HG02840 (cell line): ENCODE measurements at regions not wholly inside any gene's neighbourhood (a gene's known extent, or its start where the extent isn't known, plus 50 kb on each side); places are given as distances from the start of the nearest gene placed in this dataset.

Experiments
- ATAC-seq: cut with Tn5 transposase; IDR thresholded peaks from one replicate; pipeline ENCODE4 v1.9.1; 2021; ENCODE audit warnings: mild to moderate bottlenecking, moderate library complexity, moderate number of reproducible peaks; ENCODE audit not compliant: unreplicated experiment, low FRiP score

DNA sequence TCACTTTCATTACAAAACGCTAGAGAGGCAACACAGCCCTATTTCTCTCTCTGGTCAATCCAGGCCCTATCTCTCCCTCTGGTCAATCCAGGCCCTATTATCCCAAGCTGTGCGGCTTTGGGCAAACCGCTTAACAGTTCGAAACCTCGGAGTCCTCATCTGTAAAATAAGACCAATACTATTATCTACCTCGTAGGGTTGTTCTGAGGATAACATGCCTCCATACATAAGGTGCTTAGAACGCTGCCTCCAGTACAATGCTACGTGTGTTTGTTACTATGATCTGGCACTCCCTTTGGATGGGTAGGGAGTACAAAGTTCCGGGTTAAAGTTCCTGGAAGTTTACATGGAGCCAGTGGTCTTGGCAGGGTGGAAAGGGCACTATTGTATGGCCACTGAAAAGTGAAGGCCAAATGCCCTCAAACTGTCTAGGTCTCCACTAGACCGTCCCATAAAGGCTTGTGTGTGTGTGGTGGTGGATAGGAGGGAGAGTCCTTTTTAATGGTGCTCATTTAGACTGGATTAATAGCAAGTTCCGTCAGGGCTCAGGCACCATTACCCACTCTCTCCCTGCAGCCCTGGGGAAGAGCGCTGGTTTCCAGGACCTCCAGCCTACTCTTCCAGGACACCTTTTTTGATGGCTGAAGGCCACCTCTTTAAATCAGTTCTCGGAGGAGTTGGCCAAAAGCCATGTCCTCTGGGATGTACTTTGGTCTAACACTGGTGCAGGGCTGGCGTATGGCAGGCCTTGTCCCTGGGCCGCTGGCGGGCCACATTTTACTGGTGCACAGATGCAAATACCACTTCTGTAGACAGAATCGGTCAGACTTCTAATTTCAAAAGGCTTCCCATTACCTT lies 75.6 kb upstream of the BCOR start:
- ATAC-seq: no peak

DNA sequence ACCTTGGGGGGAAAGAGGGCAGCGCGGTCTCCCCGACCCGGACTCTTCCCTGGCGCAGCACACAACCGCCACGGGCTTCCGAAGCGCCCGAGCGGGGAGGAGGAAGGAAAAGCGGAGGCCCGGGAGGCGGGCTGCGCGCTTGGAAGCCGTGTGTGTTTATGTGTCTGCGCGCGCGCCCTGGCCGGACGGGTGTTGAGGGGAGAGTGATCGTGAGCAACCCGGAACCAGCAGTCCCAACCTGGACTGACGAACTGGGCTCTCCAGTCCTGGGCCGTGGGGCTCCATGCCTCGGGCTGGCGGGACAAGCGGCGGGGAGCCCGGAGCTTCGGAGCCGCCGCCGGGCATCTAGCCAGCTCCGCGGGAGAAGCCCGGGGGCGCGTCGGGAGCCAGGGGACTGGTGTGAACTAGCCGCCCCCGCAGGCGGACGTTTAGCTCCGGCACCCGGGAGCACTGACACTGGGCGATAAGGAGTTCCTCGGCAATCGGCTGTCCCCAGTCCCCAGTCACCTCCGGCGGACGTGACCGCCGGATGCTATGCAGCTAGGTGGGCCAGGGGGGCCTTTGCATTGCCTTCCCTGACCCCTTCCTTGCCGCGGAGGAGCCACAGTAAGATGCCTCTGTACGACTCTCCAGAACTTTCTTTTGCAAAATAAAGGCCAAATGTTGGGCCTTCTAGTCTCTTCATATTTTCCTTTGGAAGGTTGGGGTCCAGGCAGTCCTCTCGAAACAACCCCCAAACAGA lies 74.8 kb upstream of the BCOR start:
- ATAC-seq: no peak

DNA sequence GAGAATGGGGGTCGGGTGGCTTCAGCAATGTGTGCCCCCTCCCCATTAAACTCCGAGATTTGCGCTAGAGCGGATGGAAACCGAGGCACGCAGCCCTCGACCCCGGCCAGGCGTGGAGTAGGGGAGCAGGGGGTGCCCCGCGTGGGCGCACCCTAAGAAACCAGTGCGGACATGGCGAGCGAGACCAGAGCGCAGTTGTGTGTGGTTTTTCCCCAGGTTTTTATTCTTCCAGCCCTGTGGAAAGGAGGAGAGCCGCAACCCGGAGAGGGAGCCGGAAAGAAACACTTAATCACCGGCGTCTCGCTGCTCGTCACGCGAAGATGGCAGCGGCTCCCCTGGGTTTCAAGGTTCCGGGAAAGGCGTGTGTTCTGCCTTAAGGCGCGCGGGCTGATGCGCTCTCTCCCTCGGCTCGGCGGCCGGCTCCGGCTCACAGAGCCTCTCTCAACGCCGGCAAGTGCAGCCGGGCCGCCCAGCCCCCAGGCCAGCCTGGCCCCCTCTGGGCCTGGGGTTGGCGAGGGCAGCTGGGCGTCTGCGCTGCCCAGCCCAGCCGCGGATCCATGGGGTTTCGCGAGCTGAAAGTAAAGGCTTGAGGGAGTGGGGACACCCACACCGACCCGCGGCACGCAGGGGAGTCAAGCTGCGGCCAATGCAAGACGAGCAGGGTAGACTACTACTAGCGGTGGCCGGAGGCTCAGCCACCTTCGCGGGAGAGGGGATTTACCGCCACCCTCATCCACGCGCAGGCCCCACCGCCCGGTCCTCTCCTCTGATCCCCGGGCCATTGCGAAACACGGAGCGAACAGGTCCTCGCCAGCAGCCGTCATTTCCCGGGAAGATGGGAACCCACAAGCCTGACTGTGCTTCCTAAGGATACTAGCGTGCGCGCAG lies 74.0 kb upstream of the BCOR start:
- no peak for ATAC-seq

DNA sequence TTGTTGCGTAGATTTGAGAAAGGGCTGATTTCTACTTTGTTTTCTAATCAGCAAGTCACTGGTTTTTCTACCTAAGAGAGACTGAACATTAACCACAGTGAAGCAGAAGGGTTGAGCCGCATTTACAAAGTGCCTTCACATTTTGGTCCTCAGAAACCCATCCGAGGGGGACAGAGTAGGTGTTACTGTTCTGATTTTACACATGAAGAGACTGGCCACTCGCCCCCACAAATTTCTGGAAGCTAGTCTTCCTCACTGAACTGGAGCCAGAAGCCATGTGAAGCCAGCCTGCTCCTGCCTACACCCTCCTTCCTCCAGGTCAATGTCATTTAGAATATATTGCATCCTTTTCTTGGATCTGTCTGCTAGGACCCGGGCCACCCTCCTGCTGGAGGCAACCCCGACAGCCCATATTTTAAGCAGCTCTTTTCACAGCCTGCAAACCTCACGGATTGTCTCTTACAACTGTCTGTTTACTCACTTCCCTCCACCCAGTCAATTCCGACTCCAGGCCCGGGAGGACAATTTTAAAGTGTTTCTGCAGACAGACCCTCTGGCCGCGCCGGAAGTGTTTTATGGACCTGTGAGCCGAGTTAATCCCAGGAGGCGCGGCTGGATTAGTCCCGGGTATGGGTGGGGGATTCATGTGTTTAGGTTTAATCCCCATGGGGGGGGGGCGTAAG lies 73.2 kb upstream of the BCOR start:
- no peak for ATAC-seq

DNA sequence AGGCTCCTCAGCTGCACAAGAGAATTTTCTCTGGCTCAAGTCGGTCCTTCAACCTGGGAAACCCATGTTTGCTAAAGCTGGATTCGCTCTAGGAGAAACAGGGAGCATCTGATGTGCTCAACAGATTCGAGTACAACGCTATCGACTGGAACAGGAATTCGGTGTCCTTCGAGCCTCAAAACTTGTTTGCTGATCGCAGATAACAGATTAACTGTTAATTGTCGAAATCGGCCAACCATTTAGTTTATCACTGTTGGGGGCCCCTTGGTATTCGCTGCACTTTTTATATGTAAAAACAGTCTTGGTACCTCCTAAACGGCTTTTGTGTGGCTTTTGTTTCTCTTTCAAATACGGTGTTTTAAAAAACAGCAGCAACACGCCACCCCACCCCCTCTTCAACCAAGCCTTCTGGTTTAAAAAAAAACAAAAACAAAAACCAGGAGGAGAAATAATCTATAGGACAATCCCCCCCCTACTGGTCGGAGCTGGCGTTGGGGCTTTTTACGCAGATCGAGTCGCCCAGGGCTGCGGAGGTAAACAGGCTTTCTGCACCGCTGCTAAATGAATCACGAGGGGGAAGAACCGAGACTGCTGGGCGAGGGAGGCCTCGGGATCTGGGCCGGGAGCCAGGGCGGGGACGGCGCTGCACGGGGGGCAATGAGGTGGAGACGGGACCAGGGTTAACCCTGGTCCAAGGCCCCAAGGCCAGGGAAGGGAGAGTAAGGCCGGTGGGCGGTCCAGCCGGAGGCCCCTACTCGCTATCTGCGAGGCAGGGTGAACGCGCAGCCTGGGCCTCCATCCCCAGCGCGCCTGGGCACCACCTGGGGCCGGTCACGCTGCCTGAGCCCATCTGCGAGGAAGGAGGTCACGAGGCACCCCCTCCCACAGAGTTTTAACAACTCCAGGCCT lies 71.7 kb upstream of the BCOR start:
- ATAC-seq: no peak

DNA sequence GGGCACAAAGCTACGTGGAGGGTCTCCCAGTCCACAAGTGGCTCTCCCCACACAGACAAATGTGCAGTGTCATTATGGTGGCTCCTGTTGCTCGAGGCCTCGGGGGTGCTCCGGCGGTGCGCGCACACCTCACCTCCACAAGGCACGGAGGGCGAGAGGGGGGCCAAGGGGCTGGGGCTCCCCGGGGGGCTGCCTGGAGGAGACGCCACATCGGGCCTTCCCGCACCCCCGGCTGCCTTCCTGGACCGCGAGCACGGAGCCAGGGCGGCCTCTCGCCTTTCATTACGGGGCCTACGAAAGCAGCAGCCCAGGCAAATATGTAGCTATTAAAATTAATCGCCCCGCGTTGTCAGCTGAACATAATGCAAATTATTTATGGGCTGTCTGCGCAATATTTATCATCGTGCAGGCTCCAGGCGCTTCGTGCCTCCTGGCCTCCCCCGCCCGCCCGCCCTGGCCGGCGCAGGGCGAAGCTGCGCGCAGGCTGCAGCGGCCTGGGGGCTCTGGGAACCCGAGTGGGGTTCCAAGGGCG lies 70.8 kb upstream of the BCOR start:
- no peak for ATAC-seq

DNA sequence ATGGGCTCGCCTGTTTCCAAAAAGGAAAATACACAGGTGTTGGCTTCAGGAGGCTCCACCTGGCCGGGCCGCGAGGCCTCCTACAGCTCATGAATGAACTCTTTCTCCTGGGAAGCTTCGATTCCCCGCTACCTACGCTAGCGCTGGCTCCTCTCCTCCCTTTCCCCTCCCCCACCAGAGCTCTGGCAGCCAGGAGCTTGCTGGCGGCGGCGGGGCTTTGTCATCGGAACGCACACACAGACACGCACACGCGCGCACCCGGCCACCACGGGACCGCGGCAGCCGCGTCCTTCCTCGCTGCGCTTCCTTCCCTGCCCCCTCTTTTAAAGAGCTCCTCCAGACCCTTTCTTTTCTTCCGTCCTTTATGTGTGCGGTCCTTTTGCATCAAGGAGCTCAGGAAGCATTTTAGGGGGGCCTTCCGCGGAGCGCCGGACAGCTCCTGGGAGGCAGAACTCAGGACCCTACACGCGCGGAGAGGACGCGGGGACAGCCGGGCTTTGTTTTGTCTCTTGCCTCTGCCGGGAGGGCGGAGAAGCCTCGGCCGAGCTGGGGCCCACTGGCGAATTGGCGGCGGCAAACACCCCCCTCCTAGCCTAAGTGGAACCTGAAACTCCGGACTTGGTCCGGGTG lies 70.2 kb upstream of the BCOR start:
- no peak for ATAC-seq

DNA sequence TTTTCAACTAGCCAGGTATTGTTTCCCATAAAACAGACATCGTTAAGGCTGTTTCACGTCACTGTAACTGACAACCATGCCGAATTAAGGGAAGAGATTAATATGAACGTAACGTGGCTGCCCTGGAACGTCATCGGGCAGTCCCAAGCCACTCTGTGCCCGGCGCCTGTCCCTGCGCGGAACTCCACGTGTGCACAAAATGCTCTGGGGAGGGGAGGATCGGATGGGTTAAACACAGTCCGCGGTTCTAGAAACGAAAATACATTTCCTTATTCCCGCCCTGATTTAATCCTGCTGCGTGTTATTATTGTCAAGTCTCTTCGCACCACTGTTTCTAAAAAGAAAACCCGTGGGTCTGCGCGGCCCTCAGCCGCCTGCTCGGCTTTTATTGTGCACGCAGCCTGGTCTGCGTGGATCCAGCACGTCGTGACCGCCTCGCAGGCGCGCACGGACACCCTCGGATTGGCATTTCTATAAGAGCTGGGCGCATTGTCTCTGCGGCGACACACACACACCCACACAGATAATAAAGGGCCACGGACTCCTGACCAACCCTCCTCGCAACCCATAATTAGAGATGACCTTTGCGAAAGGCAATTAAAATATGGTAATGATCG lies 69.6 kb upstream of the BCOR start:
- ATAC-seq: no peak

DNA sequence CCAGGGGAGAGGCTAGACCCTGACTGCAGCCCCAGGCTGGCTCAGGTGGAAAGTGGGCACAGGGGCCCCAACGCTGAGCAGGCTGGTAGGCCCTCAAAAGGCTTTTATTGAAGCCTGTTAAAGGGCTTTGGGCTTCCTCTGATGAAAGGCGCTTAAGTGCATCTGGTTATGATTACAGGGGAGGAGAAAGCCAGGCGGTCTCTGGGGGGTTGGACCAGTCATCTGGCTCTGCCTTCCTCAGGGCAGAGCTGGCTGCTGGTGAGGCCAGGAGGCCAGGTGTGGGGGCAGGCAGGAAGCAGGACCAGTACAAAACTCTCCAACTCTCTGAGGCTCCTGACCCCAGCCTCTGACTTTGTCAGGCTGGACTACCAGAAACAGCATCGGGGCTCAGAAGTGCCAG lies 68.8 kb upstream of the BCOR start:
- no peak for ATAC-seq

DNA sequence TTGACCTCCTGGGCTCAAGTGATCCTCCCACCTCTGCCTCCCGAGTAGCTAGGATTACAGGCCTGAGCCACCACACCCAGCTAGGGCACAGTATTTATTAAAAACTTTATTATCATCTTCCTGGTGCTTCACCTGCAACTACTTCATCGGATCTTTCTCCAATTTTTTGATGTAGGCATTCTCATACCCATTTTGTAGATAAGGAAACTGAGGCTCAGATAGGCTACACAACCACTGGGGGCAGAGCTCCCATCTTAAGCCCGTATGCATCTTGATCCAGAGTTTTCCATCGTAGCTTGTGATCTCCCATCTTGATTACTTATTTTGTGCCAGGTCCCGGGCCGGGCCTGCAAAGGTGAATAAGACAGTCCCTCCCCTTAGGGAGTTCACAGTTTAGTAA lies 68.1 kb upstream of the BCOR start:
- ATAC-seq: no peak

DNA sequence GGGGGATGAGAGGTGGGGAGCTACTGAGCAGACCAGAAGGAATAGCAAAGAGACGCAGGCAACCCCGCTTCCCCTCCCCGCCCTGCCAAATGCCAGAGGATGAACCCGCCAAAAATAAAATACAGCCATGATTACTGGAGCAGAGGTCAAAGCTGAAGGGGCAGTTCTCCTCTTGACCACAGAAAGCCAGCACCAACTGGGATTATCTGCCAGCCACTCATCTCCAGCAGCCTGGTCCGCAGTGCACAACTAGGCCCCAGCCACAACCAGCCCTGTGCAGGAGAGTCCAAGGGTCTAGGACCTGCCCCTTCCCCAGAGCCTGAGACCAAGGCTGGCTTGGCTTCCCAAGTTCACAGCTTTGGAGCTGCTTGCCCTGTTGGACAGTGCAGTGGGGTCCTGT lies 67.4 kb upstream of the BCOR start:
- ATAC-seq: no peak

DNA sequence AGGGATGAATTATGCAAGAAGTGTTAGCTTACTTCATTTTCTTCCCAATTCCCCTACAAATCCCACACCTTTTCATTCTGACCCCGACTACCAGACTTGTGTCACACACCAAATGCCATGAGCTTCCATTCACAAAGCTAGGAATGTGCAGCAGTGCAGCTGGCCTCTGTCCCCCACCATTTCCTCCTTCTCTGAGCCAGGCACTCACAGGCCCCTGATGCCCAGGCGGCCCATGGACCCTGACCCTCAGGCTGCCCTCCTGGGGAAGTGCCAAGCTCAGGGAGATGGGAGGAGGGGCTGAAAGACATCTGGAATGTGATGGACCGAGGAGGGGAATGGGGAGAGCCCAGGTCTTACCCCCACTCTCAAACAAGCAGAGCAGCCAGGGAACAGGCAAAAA lies 67.0 kb upstream of the BCOR start:
- no peak for ATAC-seq

DNA sequence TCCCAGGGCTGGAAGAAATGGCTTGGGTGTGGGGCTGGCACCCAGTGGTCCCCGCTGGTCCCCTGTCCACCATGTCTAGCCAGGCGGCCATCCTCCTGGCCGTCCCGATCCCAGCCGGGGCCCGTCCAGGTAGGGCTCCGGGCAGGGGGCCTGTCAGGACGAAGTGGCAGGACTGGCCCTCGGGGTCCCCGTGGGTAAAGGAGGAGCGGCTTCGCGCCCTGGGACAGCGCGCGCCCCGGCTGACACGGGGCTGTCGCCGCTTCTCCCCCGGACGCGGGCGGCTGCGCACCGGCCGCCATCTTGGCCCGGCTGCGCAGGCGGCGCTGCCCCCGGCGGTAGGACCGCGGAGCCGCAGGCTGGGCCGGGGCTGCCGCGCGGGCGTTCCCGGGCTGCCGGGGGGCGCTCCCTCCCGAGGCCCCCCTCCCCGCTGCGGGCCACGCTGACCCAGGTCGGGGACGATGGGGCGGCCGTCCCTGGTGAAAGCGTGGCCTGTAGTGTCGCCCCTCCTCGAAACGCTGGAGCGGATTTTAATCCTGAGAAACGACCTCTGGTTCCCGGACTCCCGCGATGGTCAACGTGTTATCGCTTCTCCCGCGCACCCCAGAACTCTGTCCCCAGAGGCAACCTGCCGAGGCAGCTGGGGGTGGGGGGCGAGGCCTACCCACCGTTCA lies 60.4 kb upstream of the BCOR start:
- ATAC-seq: no peak

DNA sequence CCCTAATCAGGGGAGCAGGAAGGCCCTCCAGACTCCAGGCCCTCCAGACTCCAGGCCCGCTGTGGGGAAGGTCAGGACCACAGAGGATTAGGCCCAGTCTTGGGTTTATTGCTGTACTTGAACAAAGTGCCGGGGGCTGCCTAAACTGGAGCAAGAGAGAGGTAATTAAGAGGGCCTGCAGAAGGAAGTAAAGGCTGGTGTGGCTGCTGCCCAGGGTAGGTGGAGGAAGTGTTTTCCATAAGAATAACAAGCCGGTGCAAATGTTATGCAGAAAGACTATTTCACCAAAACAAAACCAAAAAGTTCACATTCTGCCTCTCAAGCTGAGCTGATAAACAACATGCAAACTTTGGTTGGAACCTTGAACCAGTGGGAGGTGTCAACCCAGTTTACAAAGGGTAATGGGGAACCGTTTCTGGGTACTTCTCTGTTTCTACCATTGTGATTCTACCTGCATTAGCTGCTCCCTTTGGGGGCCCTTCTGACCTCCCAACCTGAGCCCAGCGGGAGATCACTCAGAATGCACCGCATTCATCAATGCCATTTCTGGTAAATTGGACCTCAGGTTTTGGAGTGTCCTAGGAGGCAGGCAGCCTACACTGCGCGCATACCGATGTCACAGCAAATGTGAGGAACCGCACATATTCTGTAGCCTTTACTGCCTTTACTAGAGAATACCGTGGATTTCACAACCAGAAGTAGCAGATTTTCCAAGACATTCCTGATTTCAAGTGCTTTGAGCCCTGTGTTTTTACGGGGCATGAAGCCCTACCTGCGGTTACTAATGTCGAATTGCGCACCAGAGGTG lies 59.7 kb upstream of the BCOR start:
- ATAC-seq: no peak

DNA sequence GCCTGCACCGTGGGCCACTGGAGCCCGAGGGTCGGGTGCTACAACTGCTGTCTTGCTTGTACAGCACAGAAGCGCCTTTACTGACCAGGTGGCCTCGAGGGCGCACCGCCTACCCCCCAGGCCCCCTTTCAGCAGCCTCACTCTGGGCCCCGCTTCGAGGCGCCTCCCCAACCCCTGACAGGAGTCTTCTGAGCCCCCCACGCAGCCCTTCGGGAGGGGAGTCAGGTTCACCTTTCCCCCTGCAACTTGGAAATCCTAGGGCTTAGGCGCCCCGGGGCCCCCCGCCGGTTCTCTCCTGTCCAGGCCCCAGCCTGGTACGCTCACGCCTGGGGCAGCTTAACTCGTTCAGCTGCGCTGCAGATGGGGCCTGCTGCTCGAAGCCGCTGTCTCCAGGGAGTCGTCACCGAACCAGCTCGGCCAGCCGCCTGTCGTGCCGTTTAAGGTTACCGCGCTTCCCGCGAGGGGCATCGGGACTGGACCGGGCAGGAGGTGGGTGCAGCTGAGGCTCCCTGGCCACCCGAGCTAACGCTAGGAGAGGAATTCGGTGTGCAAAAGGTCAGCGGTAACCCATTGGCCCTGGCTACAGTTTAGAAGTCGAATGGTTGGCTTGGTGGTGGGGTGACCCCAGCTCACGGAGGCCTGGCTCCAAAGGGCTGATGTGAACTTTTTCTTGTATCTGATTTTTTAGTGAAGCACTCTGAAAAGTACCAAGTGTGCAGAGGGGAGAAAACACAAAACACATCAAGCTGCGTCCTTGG lies 58.9 kb upstream of the BCOR start:
- ATAC-seq: no peak
